Panc1 (cell line): ENCODE measurements at regions not wholly inside any gene's neighbourhood (a gene's known extent, or its start where the extent isn't known, plus 50 kb on each side); places are given as distances from the start of the nearest gene placed in this dataset.

ENCODE experiments used
- ATAC-seq: fragments of 200-7000 bp; cut with Tn5 transposase; 2 replicates; pipeline ENCODE4 v1.9.1; 2020; ENCODE audit warnings: mild to moderate bottlenecking, moderate library complexity
- BruUV-seq: library from RNA; stranded (reverse); fragments of 400-500 nt; replicated peaks from 2 replicates; lab custom pipeline; 2021; lab: Mats Ljungman, UMichigan
- CTCF ChIA-PET: fragments of 300-600 bp; sonication (Branson Sonifier 250); formaldehyde crosslinking; loops from one replicate; lab custom pipeline; 2022; ENCODE audit warnings: antibody characterized with exemption; lab: Charles Lee
- POLR2A ChIA-PET: fragments of 300-600 bp; sonication (Branson Sonifier 250); formaldehyde crosslinking; loops from one replicate; lab custom pipeline; 2022; ENCODE audit warnings: antibody characterized with exemption; lab: Charles Lee
- DNase-seq: peaks from one replicate; pipeline ENCODE4 v3.0.0-alpha.2; 2010; ENCODE audit warnings: low read depth, low spot score
- H3K27ac ChIP-seq: 2 replicates; pipeline ENCODE4 v1.5.1; 2011; ENCODE audit warnings: mild to moderate bottlenecking, low read length, inconsistent platforms
- H3K27me3 ChIP-seq: fragments of 200-500 bp; sonication (Bioruptor generic); 2 replicates; pipeline ENCODE4 v1.6.0; 2014; ENCODE audit warnings: low read length, inconsistent platforms; ENCODE audit not compliant: control insufficient read depth, insufficient read depth
- H3K36me3 ChIP-seq: fragments of 200-500 bp; sonication (Bioruptor generic); 2 replicates; pipeline ENCODE4 v1.5.1; 2014; ENCODE audit warnings: inconsistent platforms, mild to moderate bottlenecking, low read length, moderate library complexity; ENCODE audit not compliant: control insufficient read depth, insufficient read depth
- H3K4me1 ChIP-seq: 2 replicates; pipeline ENCODE4 v1.5.1; 2011; ENCODE audit warnings: inconsistent platforms, mild to moderate bottlenecking, low read length, moderate library complexity; ENCODE audit not compliant: control insufficient read depth, insufficient read depth
- H3K4me3 ChIP-seq, 2 experiments: 2 replicates each; pipeline ENCODE4 v1.5.1; 2011 to 2012; ENCODE audit warnings: low read depth in 2 of 2, low read length in 2 of 2, mild to moderate bottlenecking in 2 of 2, inconsistent platforms in 1 of 2, moderate library complexity in 1 of 2
- H3K9me3 ChIP-seq: fragments of 200-500 bp; sonication (Bioruptor generic); 2 replicates; pipeline ENCODE4 v1.5.1; 2014; ENCODE audit warnings: low read depth, mild to moderate bottlenecking, inconsistent platforms, low read length, moderate library complexity; ENCODE audit not compliant: control insufficient read depth, insufficient read depth
- POLR2AphosphoS5 ChIP-seq: IDR thresholded peaks from 2 replicates; pipeline ENCODE4 v1.6.1; 2012; ENCODE audit warnings: mild to moderate bottlenecking, low read depth, low read length, moderate library complexity
- SIN3A ChIP-seq: IDR thresholded peaks from 2 replicates; pipeline ENCODE4 v1.6.1; 2012; ENCODE audit warnings: low read depth, mild to moderate bottlenecking, low read length, moderate library complexity, borderline replicate concordance; ENCODE audit not compliant: insufficient read depth
- TCF7L2 ChIP-seq: IDR thresholded peaks from 2 replicates; pipeline ENCODE4 v1.6.1; 2011; ENCODE audit warnings: mild to moderate bottlenecking, low read depth, low read length, inconsistent platforms
- in situ Hi-C: cut with HindIII; loops from 2 replicates; pipeline ENCODE4 v1.10.0; 2016; ENCODE audit warnings: low sequenced_read_pairs, low pct_unique_long_range_greater_than_20kb
- intact Hi-C: fragments of 100-400 bp; cut with micrococcal nuclease; formaldehyde crosslinking; loops from one replicate; pipeline ENCODE4 v1.10.0; 2022; ENCODE audit not compliant: unreplicated experiment
- TF ChIP-seq, protein P1 (sequence below): fragments of 450-650 bp; IDR thresholded peaks from 2 replicates; pipeline ENCODE4 v1.5.1; 2017; ENCODE audit warnings: mild to moderate bottlenecking
- TF ChIP-seq, protein P2 (sequence below), 2 experiments: IDR thresholded peaks; 2 replicates each; pipeline ENCODE4 v1.6.1; 2011 to 2012; ENCODE audit warnings: low read depth in 2 of 2, control low read depth in 1 of 2, low read length in 1 of 2, mild to moderate bottlenecking in 1 of 2, moderate library complexity in 1 of 2; ENCODE audit not compliant: insufficient read depth in 1 of 2

DNA sequence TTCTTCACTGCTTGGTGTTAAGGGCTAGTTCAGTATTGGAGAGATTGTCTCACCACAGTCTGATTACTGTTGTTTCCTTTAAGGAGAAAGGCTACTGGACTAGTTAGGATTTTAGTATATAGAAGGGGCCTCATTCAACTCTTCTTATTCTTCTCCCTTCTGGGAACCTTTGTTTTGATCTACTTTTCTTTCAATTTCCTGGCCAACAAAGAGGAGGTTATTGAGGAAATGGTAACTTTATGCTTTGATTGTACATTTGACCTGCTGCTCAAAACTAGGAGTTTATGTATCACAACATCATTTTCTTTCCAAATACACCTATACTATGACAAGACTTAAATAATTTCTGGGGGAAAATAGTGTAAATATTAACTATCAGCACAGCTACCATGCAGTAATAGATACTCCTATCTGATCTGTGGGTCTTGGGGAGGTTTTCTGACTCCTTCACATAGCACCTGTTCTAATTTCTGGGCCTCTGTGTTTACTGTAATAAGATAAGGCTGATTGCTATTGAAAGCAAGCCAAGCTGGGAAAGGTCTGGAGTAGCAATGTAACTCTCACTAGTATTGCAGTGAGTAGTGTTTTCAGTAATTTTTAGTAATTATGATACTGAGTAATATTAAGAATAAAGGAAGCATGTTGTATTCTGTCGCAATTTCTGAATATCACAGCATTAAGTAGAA lies 395.3 kb downstream of the NUP35 start:
- Histone ChIP-seq H3K4me1 (no peaks in the 10 kb centered on the region), H3K4me3 (no peak overlapping the region), H3K36me3 (no peaks in the 10 kb centered on the region), H3K27me3 (no peaks in the 10 kb centered on the region), H3K9me3 (no peaks in the 10 kb centered on the region; the same call in 1 of the 2 replicates), H3K27ac (no peak overlapping the region)
- POLR2A ChIA-PET: no interaction called here
- intact Hi-C loops: no loop called here
- BruUV-seq: no TSS peak
- in situ Hi-C loops: no loop called here
- TF ChIP-seq POLR2AphosphoS5 (no peak), TCF7L2 (no peak), SIN3A (no peak)
- TF ChIP-seq, protein P1, sequence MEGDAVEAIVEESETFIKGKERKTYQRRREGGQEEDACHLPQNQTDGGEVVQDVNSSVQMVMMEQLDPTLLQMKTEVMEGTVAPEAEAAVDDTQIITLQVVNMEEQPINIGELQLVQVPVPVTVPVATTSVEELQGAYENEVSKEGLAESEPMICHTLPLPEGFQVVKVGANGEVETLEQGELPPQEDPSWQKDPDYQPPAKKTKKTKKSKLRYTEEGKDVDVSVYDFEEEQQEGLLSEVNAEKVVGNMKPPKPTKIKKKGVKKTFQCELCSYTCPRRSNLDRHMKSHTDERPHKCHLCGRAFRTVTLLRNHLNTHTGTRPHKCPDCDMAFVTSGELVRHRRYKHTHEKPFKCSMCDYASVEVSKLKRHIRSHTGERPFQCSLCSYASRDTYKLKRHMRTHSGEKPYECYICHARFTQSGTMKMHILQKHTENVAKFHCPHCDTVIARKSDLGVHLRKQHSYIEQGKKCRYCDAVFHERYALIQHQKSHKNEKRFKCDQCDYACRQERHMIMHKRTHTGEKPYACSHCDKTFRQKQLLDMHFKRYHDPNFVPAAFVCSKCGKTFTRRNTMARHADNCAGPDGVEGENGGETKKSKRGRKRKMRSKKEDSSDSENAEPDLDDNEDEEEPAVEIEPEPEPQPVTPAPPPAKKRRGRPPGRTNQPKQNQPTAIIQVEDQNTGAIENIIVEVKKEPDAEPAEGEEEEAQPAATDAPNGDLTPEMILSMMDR: no peak
- TF ChIP-seq, protein P2, sequence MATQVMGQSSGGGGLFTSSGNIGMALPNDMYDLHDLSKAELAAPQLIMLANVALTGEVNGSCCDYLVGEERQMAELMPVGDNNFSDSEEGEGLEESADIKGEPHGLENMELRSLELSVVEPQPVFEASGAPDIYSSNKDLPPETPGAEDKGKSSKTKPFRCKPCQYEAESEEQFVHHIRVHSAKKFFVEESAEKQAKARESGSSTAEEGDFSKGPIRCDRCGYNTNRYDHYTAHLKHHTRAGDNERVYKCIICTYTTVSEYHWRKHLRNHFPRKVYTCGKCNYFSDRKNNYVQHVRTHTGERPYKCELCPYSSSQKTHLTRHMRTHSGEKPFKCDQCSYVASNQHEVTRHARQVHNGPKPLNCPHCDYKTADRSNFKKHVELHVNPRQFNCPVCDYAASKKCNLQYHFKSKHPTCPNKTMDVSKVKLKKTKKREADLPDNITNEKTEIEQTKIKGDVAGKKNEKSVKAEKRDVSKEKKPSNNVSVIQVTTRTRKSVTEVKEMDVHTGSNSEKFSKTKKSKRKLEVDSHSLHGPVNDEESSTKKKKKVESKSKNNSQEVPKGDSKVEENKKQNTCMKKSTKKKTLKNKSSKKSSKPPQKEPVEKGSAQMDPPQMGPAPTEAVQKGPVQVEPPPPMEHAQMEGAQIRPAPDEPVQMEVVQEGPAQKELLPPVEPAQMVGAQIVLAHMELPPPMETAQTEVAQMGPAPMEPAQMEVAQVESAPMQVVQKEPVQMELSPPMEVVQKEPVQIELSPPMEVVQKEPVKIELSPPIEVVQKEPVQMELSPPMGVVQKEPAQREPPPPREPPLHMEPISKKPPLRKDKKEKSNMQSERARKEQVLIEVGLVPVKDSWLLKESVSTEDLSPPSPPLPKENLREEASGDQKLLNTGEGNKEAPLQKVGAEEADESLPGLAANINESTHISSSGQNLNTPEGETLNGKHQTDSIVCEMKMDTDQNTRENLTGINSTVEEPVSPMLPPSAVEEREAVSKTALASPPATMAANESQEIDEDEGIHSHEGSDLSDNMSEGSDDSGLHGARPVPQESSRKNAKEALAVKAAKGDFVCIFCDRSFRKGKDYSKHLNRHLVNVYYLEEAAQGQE (IDR thresholded peaks at IDR 0.05; ENCODE audit: insufficient read depth in 1 of 2, low read depth in 2 of 2, low read length in 1 of 2): no peak
- no peak for DNase-seq
- no peak for ATAC-seq
- CTCF ChIA-PET: no interaction called here

DNA sequence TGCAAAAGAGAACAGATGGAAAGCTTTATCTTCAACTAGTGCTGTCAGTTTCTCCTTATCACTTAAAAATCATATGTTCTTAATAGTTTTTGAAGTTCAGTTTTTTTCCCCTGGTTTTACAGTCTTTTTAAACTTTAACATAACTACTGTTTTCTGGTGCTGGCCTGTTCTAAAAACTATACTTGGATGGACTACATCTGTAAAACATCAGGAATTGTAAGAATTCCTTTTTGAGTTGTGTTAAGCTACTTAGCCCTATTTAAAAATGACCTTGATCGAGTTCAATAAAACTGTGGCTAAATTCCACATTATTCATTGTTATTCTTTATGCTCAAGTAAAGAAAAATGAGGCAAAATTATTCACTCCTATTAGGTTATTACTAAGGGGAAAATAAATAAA lies 397.7 kb downstream of the NUP35 start:
- CTCF ChIA-PET: no interaction called here
- DNase-seq: no peak
- TF ChIP-seq, protein P2 (IDR thresholded peaks at IDR 0.05; ENCODE audit: insufficient read depth in 1 of 2, low read depth in 2 of 2, low read length in 1 of 2): no peak
- no peak for TF ChIP-seq SIN3A

More for the DNA sequence above, 397.7 kb downstream of the NUP35 start:
- H3K27ac ChIP-seq: no peak overlapping the region
- intact Hi-C loops: no loop called here
- H3K4me3 ChIP-seq: no peak overlapping the region
- no peaks in the 10 kb centered on the region for H3K36me3 ChIP-seq
- no peaks in the 10 kb centered on the region for H3K27me3 ChIP-seq
- POLR2A ChIA-PET: no interaction called here
- no peaks in the 10 kb centered on the region; the same call in 1 of the 2 replicates for H3K9me3 ChIP-seq
- BruUV-seq: no TSS peak
- ATAC-seq: no peak
- in situ Hi-C loops: no loop called here
- H3K4me1 ChIP-seq: no peaks in the 10 kb centered on the region
